ENCODE measurements at regions not wholly inside any gene's neighbourhood (a gene's known extent, or its start where the extent isn't known, plus 50 kb on each side); places are given as distances from the start of the nearest gene placed in this dataset.

DNA sequence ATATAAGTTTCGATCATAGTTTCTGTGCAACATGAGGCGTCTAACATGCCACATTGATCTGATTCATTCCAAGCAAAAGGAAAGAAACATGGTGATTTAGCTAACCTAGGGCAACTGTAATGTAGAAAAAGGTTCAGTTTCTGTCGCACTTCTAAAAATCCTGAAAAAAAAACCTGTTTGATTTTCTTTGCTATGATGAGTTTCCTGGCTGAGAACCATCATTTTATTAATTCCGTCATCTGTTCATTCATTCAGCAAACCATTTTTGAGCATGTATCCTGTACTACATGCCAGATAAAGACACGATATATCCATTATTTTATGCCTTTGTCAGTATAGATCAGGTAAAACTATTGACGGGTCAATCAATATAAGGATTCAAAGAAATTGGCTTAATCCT, 932.6 kb downstream of the GALC start:
- no peak overlapping the region for H3K4me3 ChIP-seq
- ATAC-seq (ENCODE audit: insufficient read depth, low FRiP score) (no peak), DNase-seq (no peak)
- no peak overlapping the region for H3K9ac ChIP-seq (ENCODE audit: insufficient read depth in 1 of 2, low read length in 2 of 2)
- H3K4me1 ChIP-seq (ENCODE audit: control insufficient read depth in 5 of 5, insufficient read depth in 5 of 5, low read length in 5 of 5) = no peaks in the 10 kb centered on the region
- 93 to 95% methylated on average over 6 of the region's 6 CpGs for WGBS, 2 donors
- no peaks in the 10 kb centered on the region for H3K27me3 ChIP-seq (ENCODE audit: control insufficient read depth in 3 of 3, insufficient read depth in 3 of 3, low read length in 2 of 3)
- TF ChIP-seq, protein P1, sequence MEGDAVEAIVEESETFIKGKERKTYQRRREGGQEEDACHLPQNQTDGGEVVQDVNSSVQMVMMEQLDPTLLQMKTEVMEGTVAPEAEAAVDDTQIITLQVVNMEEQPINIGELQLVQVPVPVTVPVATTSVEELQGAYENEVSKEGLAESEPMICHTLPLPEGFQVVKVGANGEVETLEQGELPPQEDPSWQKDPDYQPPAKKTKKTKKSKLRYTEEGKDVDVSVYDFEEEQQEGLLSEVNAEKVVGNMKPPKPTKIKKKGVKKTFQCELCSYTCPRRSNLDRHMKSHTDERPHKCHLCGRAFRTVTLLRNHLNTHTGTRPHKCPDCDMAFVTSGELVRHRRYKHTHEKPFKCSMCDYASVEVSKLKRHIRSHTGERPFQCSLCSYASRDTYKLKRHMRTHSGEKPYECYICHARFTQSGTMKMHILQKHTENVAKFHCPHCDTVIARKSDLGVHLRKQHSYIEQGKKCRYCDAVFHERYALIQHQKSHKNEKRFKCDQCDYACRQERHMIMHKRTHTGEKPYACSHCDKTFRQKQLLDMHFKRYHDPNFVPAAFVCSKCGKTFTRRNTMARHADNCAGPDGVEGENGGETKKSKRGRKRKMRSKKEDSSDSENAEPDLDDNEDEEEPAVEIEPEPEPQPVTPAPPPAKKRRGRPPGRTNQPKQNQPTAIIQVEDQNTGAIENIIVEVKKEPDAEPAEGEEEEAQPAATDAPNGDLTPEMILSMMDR (IDR thresholded peaks at IDR 0.05; ENCODE audit: control extremely low read depth, extremely low read depth) = no peak
- H3K9me3 ChIP-seq (ENCODE audit: control insufficient read depth in 4 of 4, insufficient read depth in 3 of 4, low read length in 3 of 4) = no peaks in the 10 kb centered on the region
- H3K36me3 ChIP-seq (ENCODE audit: control insufficient read depth in 4 of 4, insufficient read depth in 4 of 4, low read length in 4 of 4) = no peaks in the 10 kb centered on the region
- H3K27ac ChIP-seq (ENCODE audit: low read depth in 1 of 2, low read length in 1 of 2) = no peak overlapping the region

DNA sequence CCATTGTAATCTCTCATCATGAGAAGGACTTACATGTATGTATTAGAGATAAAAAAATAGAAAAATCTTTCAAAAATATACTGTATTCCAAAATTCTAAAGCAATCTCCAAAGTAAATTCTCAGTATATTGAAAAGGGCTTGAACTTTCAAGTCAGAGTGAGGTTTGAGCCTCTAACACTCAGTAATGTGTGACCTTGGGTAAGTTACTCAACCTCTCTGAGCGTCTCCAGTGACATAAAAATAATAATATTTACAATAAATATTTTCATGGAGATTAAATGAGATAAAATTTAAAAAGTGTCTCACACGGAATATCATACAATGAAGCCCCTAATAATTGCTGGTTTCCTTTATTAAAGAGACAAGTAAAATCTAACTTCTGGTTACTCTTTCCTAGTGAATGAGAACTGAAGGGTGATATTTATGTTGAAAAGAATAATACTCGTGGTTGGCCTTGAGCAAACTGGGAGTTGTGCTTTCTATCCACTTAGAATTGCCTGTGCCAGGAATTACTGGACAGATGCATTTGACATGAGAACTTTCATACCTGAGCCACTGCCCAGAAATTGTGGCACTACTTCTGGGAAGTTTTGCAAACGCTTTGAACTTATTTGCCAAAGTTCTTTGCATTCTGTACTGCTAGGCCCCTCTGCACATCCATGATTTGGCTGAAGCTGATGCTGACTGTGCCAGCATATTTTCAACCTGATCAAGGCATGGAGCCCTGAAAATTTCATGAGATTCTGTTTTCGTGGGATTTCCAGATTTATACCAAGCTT, 933.7 kb downstream of the GALC start:
- ATAC-seq (ENCODE audit: insufficient read depth, low FRiP score) (no peak), DNase-seq (no peak)
- 63 to 78% methylated on average over 5 of the region's 5 CpGs for WGBS, 2 donors
- H3K4me1 ChIP-seq (ENCODE audit: control insufficient read depth in 5 of 5, insufficient read depth in 5 of 5, low read length in 5 of 5) = no peaks in the 10 kb centered on the region
- no peaks in the 10 kb centered on the region for H3K9me3 ChIP-seq (ENCODE audit: control insufficient read depth in 4 of 4, insufficient read depth in 3 of 4, low read length in 3 of 4)
- no peaks in the 10 kb centered on the region for H3K27me3 ChIP-seq (ENCODE audit: control insufficient read depth in 3 of 3, insufficient read depth in 3 of 3, low read length in 2 of 3)
- H3K36me3 ChIP-seq (ENCODE audit: control insufficient read depth in 4 of 4, insufficient read depth in 4 of 4, low read length in 4 of 4) = no peaks in the 10 kb centered on the region
- H3K9ac ChIP-seq (ENCODE audit: insufficient read depth in 1 of 2, low read length in 2 of 2) = no peak overlapping the region
- H3K4me3 ChIP-seq = no peak overlapping the region
- no peak overlapping the region for H3K27ac ChIP-seq (ENCODE audit: low read depth in 1 of 2, low read length in 1 of 2)
- TF ChIP-seq, protein P1 (IDR thresholded peaks at IDR 0.05; ENCODE audit: control extremely low read depth, extremely low read depth) = no peak

DNA sequence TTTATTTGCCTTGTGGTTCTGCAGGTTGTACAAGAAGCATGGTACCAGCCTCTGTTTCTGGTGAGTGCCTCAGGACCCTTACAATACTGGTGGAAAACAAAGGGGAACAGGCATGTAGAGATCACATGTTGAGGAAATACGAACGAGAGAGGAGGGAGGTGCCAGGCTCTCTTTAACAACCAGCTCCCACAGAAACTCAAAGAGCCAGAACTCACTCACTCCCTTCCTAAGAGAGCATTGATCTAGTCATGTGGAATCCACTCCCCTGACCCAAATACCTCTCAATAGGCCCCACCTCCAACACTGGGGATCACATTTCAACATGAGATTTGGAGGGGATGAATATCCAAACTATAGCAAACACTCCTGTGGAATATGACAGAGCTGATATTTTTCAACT, 938.0 kb downstream of the GALC start:
- no peaks in the 10 kb centered on the region for H3K27me3 ChIP-seq (ENCODE audit: control insufficient read depth in 3 of 3, insufficient read depth in 3 of 3, low read length in 2 of 3)
- WGBS, 2 donors = 71 to 84% methylated on average over 2 of the region's 2 CpGs
- TF ChIP-seq, protein P1 (IDR thresholded peaks at IDR 0.05; ENCODE audit: control extremely low read depth, extremely low read depth) = no peak
- H3K9me3 ChIP-seq (ENCODE audit: control insufficient read depth in 4 of 4, insufficient read depth in 3 of 4, low read length in 3 of 4) = no peaks in the 10 kb centered on the region
- no peak for ATAC-seq (ENCODE audit: insufficient read depth, low FRiP score)
- no peaks in the 10 kb centered on the region for H3K4me1 ChIP-seq (ENCODE audit: control insufficient read depth in 5 of 5, insufficient read depth in 5 of 5, low read length in 5 of 5)
- no peak for DNase-seq
- H3K4me3 ChIP-seq = no peak overlapping the region
- no peak overlapping the region for H3K9ac ChIP-seq (ENCODE audit: insufficient read depth in 1 of 2, low read length in 2 of 2)
- no peaks in the 10 kb centered on the region for H3K36me3 ChIP-seq (ENCODE audit: control insufficient read depth in 4 of 4, insufficient read depth in 4 of 4, low read length in 4 of 4)
- H3K27ac ChIP-seq (ENCODE audit: low read depth in 1 of 2, low read length in 1 of 2) = no peak overlapping the region
